ENCODE measurements at regions not wholly inside any gene's neighbourhood (a gene's known extent, or its start where the extent isn't known, plus 50 kb on each side); places are given as distances from the start of the nearest gene placed in this dataset.

- no peak for TF ChIP-seq CTCF (IDR thresholded peaks at IDR 0.05)
- no peak for TF ChIP-seq POLR2A (IDR thresholded peaks at IDR 0.05)
These were observed 105.0 kb downstream of the TGIF2LX start for GRCh38 chrX:90026730-90027129.
